Ovary (tissue), 3 donors: ENCODE measurements at regions not wholly inside any gene's neighbourhood (a gene's known extent, or its start where the extent isn't known, plus 50 kb on each side); places are given as distances from the start of the nearest gene placed in this dataset.

Source experiments
- CTCF ChIP-seq, 3 donors: fragments of 450-650 bp in 2 of 3; fragments of 200-600 bp in 1 of 3; IDR thresholded peaks; one replicate each; pipeline versions ENCODE4 v1.5.1 to v1.8.0; 2016 to 2022; ENCODE audit warnings: antibody characterized with exemption in 3 of 3, mild to moderate bottlenecking in 1 of 3
- EP300 ChIP-seq: sonication (generic); formaldehyde crosslinking; IDR thresholded peaks from one replicate; pipeline ENCODE4 v1.6.1; 2017; ENCODE audit warnings: antibody characterized with exemption
- POLR2A ChIP-seq: fragments of 450-650 bp; IDR thresholded peaks from one replicate; pipeline ENCODE4 v1.6.1; 2017; ENCODE audit warnings: antibody characterized with exemption, mild to moderate bottlenecking, moderate library complexity
- donor health status: DM: no; HTN: no; CAD: no.

DNA sequence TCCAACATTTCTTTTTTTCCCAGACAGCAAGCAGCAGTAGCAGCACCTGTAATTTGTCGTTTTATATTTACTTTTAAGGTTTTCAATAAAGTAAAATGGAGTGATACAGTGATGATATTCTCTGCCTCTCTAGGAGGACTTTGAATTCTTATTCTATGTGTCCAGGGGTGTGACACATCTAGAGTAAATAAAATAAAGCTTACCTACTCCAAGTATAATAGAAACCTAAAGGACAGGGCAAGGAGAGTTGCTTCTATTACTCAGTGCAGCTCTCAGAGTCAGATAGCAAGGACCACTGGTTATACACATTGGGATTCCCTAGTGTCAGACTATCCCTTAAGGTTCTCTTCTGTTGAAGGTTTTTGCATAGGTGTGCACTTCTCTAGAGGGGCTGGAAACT is 95.9 kb downstream of the LMO4 start:
- TF ChIP-seq POLR2A (no peak), CTCF (IDR thresholded peaks at IDR 0.05) (no peak), EP300 (no peak)
